NCI-H460 (cell line): ENCODE measurements at regions not wholly inside any gene's neighbourhood (a gene's known extent, or its start where the extent isn't known, plus 50 kb on each side); places are given as distances from the start of the nearest gene placed in this dataset.

Source experiments
- DNase-seq: peaks from one replicate; pipeline ENCODE4 v3.0.0-alpha.2; 2016; ENCODE audit warnings: low read depth; ENCODE audit errors: extremely low read depth

GRCh38 chr3:177721864-177722785 lies 524.8 kb upstream of the TBL1XR1 start:
- no peak for DNase-seq

GRCh38 chr3:177724020-177724638 lies 526.8 kb upstream of the TBL1XR1 start:
- DNase-seq: no peak

GRCh38 chr3:177725165-177725564 lies 527.9 kb upstream of the TBL1XR1 start:
- no peak for DNase-seq

GRCh38 chr3:177726807-177727206 lies 529.5 kb upstream of the TBL1XR1 start:
- no peak for DNase-seq

GRCh38 chr3:177729956-177730681 lies 532.8 kb upstream of the TBL1XR1 start:
- DNase-seq: peak; percentile 32

GRCh38 chr3:177730814-177731213 lies 533.5 kb upstream of the TBL1XR1 start:
- peak; percentile 85 for DNase-seq

GRCh38 chr3:177731644-177732268 lies 534.5 kb upstream of the TBL1XR1 start:
- no peak for DNase-seq

GRCh38 chr3:177733233-177733632 lies 536.0 kb upstream of the TBL1XR1 start:
- DNase-seq: no peak

- DNase-seq: no peak
These were observed 536.7 kb upstream of the TBL1XR1 start for GRCh38 chr3:177733936-177734335.

- DNase-seq: no peak
These were observed 538.1 kb upstream of the TBL1XR1 start for GRCh38 chr3:177735431-177735830.

GRCh38 chr3:177739461-177739860 lies 542.2 kb upstream of the TBL1XR1 start:
- no peak for DNase-seq

- no peak for DNase-seq
These were observed 543.0 kb upstream of the TBL1XR1 start for GRCh38 chr3:177740254-177740653.

GRCh38 chr3:177742273-177742672 lies 545.0 kb upstream of the TBL1XR1 start:
- DNase-seq: no peak

- no peak for DNase-seq
These were observed 546.0 kb upstream of the TBL1XR1 start for GRCh38 chr3:177743173-177743890.

- DNase-seq: no peak
These were observed 547.8 kb upstream of the TBL1XR1 start for GRCh38 chr3:177744873-177745606.

GRCh38 chr3:177745607-177746005 lies 548.3 kb upstream of the TBL1XR1 start:
- no peak for DNase-seq

- DNase-seq: no peak
These were observed 549.2 kb upstream of the TBL1XR1 start for GRCh38 chr3:177746337-177746933.

GRCh38 chr3:177749836-177750235 lies 552.6 kb upstream of the TBL1XR1 start:
- DNase-seq: no peak

GRCh38 chr3:177750436-177750835 lies 553.2 kb upstream of the TBL1XR1 start:
- no peak for DNase-seq
